ENCODE measurements at regions not wholly inside any gene's neighbourhood (a gene's known extent, or its start where the extent isn't known, plus 50 kb on each side); places are given as distances from the start of the nearest gene placed in this dataset.
"Not testable (repeated sequence)": the region's sequence is repeated elsewhere in the genome, so short reads cannot be mapped to it uniquely, and the experiment has no call there.

DNA sequence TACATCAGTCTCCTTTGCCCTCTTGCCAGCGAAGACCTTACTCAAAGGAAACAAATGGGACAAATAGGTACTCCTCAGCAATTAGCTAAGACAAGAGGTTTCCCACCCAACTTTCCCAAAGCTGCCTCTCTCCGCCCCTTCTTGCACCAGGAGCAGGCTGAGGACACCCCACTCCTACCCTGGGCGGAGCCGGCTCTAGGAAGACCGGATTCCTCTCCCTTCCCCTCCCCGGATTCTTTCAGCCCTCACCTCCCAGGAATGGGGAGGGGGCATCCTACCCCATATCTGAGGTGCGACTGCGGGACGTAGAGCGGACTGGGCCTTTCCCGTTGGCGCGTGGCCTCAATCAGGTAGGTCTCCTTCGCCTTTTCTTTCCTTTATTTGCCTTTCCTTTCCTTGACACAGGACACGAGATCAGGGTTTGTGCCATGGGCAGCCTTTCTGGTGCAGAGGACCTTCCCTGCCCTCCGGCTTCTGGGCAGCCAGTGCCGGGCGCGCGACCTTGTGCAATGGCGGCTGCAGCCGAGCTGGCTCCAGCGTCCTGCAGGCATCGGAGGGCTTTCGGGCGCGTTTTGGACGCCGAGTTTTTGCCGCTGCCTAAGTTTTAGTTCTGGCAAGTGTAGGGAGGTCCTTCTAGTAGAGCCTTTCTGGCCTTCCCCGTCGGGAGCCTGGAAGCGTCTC lies 279.9 kb downstream of the PLS3 start:
- DNase-seq (ENCODE audit: low read depth in 3 of 3, low spot score in 2 of 3), result not testable (repeated sequence)

DNA sequence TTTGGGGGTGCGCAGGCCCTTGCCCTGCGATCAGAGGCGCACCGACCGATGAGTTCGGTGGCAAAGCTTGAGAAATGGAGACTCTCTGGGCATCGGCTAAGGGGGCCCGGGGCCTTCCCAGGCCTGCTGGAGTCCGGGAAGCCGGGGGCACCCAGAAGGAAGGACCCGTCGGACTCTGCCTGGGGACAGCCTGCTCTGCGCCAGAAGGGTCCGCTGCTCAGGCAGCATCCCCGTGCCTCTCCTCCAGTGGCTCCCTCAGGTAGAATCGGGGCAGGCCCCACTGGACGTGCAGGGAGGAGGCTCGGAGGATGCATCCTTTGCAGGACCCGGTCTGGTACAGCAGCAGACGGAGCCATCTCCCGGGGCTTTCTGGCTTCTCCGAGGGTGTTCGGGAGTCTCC lies 290.0 kb downstream of the PLS3 start:
- DNase-seq (ENCODE audit: low read depth in 3 of 3, low spot score in 2 of 3), result not testable (repeated sequence)

DNA sequence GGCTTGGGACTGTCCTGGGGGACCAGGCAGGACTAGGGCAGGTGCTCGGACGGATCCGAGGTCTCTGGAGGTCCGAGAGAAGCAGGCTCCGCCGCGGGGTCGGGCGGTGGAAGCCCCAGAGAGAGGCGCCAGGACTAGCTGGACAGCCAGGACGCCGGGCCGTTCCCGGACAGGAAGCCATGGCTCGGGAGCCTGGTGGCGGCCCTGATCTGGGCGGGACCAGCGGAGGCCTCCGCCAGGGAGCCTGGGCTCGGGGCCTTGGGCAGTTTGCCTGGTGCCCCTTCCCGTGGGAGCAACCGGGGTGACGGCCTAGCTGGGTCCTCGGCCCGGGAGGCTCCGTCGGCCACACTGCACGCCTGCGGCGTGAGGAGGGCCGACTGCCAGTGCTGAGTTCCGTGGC lies 292.3 kb downstream of the PLS3 start:
- DNase-seq (ENCODE audit: low read depth in 3 of 3, low spot score in 2 of 3), result not testable (repeated sequence)

DNA sequence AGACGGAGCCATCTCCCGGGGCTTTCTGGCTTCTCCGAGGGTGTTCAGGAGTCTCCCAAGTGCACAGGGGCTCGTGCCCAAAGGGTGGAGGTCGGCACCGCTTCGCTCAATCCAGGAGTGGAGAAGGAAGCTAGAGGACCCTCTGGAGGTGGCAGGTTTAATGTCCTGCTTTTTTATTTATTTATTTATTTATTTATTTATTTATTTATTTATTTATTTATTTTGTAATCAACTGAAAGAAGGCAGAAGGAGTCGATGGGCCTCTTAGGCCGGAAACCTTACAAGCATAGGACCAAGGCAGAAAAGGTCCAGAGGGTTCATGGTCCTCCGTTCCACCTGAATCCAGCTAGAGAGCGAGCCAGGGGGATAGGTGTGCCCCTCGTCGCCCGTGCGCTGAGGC lies 289.4 kb upstream of the AGTR2 start:
- DNase-seq (ENCODE audit: low read depth in 3 of 3, low spot score in 2 of 3), result not testable (repeated sequence)

DNA sequence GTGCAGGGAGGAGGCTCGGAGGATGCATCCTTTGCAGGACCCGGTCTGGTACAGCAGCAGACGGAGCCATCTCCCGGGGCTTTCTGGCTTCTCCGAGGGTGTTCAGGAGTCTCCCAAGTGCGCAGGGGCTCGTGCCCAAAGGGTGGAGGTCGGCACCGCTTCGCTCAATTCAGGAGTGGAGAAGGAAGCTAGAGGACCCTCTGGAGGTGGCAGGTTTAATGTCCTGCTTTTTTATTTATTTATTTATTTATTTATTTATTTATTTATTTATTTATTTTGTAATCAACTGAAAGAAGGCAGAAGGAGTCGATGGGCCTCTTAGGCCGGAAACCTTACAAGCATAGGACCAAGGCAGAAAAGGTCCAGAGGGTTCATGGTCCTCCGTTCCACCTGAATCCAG lies 286.4 kb upstream of the AGTR2 start:
- not testable (repeated sequence) for DNase-seq (ENCODE audit: low read depth in 3 of 3, low spot score in 2 of 3)

DNA sequence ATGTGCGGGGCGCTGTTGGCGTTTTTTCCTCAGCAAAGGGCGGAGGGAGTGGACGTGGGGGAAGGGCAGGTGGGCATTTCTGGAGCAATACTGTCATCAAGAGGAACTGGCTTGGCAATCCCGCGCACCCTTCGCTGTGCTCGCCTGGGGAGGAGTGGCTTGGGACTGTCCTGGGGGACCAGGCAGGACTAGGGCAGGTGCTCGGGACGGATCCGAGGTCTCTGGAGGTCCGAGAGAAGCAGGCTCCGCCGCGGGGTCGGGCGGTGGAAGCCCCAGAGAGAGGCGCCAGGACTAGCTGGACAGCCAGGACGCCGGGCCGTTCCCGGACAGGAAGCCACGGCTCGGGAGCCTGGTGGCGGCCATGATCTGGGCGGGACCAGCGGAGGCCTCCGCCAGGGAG lies 282.5 kb upstream of the AGTR2 start:
- DNase-seq (ENCODE audit: low read depth in 3 of 3, low spot score in 2 of 3), result not testable (repeated sequence)

DNA sequence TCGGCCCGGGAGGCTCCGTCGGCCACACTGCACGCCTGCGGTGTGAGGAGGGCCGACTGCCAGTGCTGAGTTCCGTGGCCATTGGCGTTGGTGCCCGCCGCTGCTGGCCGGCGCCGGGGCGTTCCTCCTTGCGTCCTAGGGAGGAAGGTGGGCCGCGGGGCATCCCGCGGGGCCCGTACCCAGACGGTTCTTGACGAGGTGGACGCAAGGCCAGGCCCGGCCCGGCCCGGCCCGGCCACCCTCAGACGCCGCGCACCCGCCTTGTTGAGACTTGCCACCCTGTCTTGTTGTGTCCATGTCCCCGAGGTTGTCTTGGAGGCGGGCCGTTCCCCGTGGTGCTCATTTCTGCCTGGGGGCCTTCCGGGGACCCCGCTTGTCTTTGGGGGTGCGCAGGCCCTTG lies 282.0 kb upstream of the AGTR2 start:
- not testable (repeated sequence) for DNase-seq (ENCODE audit: low read depth in 3 of 3, low spot score in 2 of 3)

DNA sequence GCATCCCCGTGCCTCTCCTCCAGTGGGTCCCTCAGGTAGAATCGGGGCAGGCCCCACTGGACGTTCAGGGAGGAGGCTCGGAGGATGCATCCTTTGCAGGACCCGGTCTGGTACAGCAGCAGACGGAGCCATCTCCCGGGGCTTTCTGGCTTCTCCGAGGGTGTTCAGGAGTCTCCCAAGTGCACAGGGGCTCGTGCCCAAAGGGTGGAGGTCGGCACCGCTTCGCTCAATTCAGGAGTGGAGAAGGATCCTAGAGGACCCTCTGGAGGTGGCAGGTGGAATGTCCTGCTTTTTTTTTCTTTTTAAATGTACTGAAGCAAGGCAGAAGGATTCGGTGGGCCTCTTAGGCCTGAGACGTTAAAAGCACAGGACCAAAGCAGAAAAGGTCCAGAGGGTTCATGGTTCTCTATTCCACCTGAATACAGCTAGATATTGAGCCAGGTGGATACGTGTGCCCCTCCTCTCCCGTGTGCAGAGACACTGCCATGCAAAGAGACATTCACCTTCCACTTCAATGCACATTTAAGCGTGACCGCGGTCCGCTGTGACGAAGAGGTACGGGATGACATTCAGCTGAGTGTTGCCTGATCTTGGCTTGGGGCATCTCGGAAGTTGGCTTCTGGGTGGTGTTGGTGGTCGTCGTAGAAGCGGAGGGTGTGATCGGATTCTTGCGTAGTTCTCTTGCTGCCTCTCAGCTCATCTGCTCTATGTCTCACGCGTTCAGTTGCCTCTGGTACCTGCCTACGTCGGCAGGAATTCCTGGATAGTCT lies 281.2 kb upstream of the AGTR2 start:
- DNase-seq (ENCODE audit: low read depth in 3 of 3, low spot score in 2 of 3), result no peak

DNA sequence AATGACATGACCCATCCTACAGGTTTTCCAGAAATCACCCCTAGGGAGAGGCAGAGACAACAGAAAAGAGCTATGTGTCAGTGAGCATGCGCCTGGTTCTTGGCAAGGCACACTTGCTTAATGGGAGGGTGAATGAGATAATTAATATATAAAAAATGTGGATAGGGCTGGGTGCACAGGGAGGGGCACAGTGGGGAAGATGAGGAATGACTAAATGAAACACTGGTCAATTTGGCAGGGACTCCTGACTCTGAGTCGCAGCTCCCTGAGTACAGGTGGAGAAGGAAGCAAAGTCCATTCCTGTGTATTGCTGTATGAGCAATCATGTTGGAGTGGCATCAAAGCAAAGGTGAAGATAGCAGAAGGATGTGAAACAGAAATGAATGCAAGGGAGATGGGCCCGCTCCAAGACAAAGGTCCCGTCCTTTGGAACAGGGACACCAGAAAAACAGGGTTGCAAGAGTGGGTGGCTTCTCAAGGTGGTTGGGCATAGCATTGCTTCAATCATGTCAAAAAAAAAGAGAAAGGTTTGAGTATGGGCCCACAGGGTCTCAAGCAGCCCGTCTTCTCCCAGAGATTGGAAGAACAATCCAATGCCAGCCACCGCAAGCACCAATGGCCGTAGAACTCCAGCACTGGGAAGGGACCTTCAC lies 278.4 kb upstream of the AGTR2 start:
- no peak for DNase-seq (ENCODE audit: low read depth in 3 of 3, low spot score in 2 of 3)

DNA sequence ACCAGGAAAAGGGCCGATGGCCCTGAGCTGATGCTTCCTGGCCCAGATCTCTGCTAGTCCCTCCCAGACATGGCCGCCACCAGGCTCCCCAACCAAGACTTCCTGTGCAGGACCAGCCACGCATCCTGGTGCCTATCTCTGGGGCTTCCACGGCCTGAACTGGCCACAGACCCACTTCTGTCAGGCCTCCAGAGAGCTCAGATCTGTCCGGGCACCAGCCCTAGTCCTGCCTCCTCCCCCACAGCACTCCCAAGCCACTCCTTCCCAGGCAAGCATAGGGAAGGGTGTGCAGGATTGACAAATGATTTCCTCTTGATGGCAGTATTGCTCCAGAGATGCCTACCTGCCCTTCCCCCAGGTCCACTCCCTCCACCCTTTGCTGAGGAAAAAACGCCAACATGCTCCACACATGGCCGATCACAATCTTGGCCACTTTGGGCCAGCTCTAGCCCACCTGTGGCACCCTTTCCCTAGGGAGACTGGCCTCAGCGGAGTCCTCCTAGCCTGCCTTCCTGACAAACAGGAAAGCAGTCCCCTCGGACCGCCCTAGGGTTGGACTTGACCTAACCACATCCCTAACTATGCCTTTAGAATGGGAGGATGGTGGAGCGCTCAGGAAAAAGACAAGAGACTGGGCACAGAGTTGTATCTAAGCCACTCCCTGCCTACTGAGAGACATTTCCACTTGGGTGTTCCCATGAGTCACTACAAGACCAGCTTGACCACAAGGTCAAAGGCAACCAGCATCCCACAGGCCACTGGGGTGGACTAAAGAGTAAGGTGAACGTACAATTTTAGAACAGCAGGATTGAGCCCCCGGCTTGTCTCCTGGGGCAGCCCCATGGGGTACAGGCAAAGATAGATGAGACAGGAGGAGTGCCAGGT lies 277.5 kb upstream of the AGTR2 start:
- no peak for DNase-seq (ENCODE audit: low read depth in 3 of 3, low spot score in 2 of 3)

DNA sequence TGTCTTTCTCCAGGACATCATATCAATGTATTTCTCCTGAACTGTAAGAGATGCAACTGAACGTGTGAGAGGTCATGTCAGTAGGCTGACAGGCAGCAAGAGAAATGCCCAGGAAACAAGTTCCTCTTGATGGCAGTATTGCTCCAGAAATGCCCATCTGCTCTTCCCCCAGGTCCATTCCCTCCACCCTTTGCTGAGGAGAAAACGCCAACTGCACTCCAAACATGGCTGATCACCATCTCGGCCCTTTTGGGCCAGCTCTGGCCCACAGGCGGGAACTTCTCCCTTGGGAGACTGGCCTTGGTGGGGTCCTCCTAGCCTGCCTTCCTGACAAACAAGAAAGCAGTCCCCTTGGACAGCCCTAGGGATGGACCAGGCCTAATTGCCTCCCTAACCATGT lies 276.5 kb upstream of the AGTR2 start:
- no peak for DNase-seq (ENCODE audit: low read depth in 3 of 3, low spot score in 2 of 3)

DNA sequence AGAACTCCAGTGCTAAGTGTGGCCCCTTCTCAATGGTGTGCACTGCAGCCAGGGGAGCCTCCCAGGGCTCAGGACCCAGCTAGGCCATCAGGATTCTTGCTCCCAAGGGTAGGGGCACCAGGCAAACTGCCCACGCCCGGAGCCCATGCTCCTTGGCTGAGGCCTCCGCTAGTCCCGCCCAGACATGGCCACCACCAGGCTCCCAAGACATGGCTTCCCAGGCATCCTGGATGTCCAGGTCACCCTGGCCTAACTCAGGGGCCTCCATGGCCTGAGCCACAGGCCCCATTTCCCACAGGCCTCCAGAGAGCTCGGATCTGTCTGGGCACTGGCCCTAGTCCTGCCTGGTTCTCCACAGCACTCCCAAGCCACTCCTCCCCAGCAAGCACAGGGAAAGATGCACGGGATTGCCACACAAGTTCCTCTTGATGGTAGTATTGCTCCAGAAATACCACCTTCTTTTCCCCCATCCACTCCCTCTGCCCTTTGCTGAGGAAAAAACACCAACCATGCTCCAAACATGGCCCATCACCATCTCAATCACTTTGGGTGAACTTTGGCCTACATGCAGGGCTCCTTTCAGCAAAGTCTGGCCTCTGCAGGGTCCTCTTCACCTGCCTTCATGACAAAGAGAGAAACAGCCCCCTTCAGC lies 274.7 kb upstream of the AGTR2 start:
- no peak for DNase-seq (ENCODE audit: low read depth in 3 of 3, low spot score in 2 of 3)

DNA sequence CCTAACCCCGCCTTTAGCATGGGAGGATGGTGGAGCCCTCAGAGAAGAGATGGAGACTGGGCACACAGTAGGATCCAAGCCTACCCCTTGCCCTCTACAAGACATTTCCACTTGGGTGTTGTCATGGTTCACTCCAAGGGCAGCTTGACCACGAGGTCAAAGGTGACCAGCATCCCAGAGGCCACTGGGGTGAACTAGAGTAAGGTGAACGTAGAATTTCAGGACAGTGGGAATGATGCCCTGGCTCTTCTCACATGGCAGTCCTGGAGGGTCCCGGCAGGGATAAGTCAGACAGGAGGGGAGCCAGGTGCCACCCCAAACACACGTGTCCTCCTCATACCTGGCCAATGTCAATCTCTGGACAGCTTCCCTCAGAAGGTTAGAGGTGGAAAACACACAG lies 274.2 kb upstream of the AGTR2 start:
- no peak for DNase-seq (ENCODE audit: low read depth in 3 of 3, low spot score in 2 of 3)

DNA sequence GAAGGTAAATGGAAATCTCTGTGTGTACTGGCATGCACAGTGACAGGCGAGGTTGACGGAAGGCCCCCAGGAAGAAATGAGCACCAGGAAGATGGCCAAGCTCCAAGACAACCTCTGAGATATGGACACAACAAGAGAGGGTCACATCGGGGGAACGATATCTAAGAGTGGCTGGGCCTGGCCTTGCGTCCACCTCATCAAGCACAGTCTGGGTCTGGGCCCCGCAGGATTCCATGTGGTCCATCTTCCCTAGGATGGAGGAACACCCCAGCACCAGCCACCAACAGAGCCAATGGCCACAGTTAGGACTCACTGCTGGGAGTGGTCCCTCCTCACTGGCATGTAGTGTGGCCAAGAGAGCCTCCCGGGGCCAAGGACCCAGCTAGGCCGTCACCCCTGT lies 272.6 kb upstream of the AGTR2 start:
- no peak for DNase-seq (ENCODE audit: low read depth in 3 of 3, low spot score in 2 of 3)

DNA sequence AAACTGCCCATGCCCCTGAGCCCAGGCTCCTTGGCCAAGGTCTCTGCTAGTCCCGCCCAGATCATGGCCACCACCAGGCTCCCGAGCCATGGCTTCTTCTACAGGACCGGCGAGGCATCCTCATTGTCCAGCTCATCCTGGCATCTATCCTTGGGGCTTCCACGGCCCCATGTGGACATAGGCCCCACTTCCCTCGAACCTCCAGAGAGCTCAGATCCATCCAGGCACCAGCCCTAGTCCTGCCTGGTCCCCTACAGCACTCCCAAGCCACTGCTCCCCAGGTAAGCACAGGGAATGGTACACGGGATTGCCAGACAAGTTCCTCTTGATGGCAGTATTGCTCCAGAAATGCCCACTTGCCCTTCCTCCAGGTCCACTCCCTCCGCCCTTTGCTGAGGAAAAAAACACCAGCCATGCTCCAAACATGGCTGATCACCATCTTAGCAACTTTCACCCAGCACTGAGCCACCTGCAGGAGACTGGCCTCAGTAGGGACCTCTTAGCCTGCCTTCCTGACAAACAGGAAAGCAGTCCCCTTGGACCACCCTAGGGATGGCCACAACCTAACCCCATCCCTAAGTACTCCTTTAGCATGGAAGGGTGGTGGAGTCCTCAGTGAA lies 272.1 kb upstream of the AGTR2 start:
- no peak for DNase-seq (ENCODE audit: low read depth in 3 of 3, low spot score in 2 of 3)

DNA sequence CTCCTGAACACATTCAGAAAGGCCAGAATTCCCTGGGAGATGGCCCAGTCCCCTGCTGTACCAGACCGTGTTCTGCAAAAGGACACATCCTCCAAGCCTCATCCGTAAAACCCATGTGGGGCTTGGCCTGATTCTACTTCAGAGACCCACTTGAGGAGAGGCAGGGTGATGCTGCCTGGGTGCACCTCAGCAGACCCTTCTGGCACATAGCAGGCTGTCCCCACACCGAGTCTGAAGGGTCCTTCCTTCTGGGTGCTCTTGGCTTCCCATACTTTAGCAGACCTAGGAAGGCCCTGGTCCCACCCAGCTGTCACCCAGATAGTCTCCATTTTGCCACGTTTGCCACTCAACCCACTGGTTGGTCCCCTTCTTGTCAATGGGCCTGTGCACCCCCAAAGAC lies 270.1 kb upstream of the AGTR2 start:
- no peak for DNase-seq (ENCODE audit: low read depth in 3 of 3, low spot score in 2 of 3)

DNA sequence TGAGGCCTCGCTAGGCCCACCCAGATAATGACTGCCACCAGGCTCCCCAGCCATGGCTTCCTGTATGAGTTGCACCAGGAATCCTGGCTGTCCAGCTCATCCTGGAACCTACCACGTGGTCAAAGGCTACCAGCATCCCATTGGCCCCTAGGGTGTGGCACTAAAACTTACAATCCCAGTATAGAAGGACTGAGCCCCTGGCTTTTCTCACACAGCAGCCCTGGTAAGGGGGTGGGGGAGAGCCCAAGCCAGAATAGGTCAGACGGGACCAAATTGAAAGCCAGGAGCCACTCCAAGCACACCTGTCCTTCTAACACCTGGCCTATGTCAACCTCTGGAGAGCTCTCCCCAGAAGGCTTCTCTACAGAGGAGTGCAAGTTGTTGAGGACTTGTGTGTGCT lies 269.3 kb upstream of the AGTR2 start:
- DNase-seq (ENCODE audit: low read depth in 3 of 3, low spot score in 2 of 3), result no peak

DNA sequence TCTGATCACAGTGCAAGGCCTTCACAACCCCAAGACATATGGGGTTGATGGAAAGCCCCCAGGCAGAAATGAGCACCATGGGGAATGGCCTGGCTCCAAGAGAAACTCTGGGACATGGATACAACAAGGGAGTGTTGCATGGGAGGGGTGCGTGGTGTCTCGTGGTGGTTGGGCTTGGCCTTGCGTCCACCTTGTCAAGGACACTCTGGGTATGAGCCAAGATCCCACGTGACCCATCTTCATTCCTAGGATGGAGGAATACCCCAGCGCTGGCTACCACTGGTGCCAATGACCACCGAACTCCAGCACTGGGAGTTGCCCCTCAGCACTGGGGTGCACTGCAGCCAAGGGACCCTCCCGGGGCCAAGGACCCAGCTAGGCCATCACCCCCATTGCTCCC lies 267.5 kb upstream of the AGTR2 start:
- DNase-seq (ENCODE audit: low read depth in 3 of 3, low spot score in 2 of 3), result no peak

DNA sequence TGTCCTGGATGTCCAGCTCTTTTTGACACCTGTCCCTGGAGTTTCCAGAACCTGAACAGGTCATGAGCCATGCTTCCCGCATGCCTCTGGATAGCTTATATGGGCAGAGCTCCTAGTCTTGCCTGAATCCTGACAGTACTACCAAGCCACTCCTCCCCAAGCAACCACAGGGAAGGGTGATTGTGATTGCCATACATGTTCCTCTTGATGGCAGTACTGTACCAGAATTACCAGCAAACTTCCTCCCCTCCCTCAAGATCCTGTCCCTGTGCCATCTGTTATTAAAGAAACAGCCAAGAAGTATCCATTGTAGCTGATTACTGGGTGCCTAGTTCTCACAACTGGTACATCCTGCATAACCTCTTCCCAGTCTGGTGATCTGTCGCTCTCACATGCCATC lies 264.3 kb upstream of the AGTR2 start:
- DNase-seq (ENCODE audit: low read depth in 3 of 3, low spot score in 2 of 3), result no peak

DNA sequence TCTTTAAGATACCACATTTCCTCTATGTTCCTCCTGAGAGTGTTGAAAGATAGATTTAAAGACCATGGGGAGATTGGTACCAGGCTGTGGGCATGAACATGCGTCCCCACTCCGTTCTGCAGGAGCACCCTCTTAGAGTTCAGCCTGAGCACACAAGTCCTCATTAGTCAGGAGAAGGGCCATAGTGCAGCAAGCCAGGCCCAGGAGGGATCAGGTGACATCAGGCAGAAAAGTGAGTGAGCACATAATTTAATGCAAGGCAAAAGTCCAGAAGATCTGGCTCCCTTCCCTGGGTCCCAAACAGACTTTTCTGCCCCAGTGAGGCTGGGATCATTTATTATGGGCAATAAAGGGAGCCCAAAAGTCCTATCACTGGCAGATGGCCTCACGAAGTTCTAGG lies 263.7 kb upstream of the AGTR2 start:
- no peak for DNase-seq (ENCODE audit: low read depth in 3 of 3, low spot score in 2 of 3)

All from right renal cortex interstitium (tissue), 3 donors.